Lower lobe of right lung (tissue), 2 donors: ENCODE measurements at regions not wholly inside any gene's neighbourhood (a gene's known extent, or its start where the extent isn't known, plus 50 kb on each side); places are given as distances from the start of the nearest gene placed in this dataset.

Source experiments
- ATAC-seq, 2 donors: fragments of 200-7000 bp; cut with Tn5 transposase; one replicate each; pipeline ENCODE4 v1.9.1; 2020 to 2022; ENCODE audit warnings: mild to moderate bottlenecking in 2 of 2, moderate library complexity in 2 of 2
- DNase-seq: peaks from one replicate; pipeline ENCODE4 v3.0.0-alpha.2; 2020
- H3K27ac ChIP-seq: fragments of 200-600 bp; one replicate; pipeline ENCODE4 v1.8.0; 2022
- H3K27me3 ChIP-seq: fragments of 200-600 bp; one replicate; pipeline ENCODE4 v1.8.0; 2022; ENCODE audit warnings: low read depth
- H3K36me3 ChIP-seq: fragments of 200-600 bp; one replicate; pipeline ENCODE4 v1.8.0; 2022; ENCODE audit warnings: mild to moderate bottlenecking
- H3K4me1 ChIP-seq: fragments of 200-600 bp; one replicate; pipeline ENCODE4 v1.8.0; 2022
- H3K4me3 ChIP-seq: fragments of 200-600 bp; one replicate; pipeline ENCODE4 v1.8.0; 2022; ENCODE audit warnings: mild to moderate bottlenecking
- H3K9me3 ChIP-seq: fragments of 200-600 bp; one replicate; pipeline ENCODE4 v1.8.0; 2022
- CTCF ChIP-seq: fragments of 200-600 bp; IDR thresholded peaks from one replicate; pipeline ENCODE4 v1.8.0; 2022; ENCODE audit warnings: antibody characterized with exemption, mild to moderate bottlenecking
- intact Hi-C: fragments of 100-400 bp; cut with DNase I; formaldehyde crosslinking; loops from one replicate; pipeline ENCODE4 v1.11.0; 2022
- donor health status: DM: no; HTN: yes; CAD: no; lungs with severe emphysema.

DNA sequence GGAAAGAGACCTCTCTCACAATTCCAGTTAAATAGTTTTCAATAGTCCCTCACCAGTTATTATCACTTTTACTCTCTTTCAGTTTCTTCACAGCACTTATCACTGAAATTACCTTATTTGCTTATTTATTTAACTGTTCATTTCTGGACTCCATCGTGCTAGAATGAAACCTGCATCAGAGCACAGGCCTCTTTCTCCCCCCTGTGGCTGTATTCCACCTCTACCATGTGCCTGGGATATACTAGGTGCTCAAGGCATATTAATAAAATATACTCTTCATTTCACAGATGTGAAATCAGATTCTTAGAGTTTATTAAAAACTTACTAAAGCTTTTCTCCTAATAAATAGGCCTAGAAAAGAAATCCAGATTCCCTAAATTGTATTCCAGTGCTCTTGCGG, 308.9 kb upstream of the MON1B start:
- intact Hi-C loops = no loop called here
- Histone ChIP-seq H3K27ac (no peak overlapping the region), H3K9me3 (no peaks in the 10 kb centered on the region), H3K4me3 (no peak overlapping the region), H3K4me1 (no peaks in the 10 kb centered on the region), H3K27me3 (no peaks in the 10 kb centered on the region), H3K36me3 (no peaks in the 10 kb centered on the region)
- no peak for DNase-seq
- no peak for TF ChIP-seq CTCF
- no peak for ATAC-seq

DNA sequence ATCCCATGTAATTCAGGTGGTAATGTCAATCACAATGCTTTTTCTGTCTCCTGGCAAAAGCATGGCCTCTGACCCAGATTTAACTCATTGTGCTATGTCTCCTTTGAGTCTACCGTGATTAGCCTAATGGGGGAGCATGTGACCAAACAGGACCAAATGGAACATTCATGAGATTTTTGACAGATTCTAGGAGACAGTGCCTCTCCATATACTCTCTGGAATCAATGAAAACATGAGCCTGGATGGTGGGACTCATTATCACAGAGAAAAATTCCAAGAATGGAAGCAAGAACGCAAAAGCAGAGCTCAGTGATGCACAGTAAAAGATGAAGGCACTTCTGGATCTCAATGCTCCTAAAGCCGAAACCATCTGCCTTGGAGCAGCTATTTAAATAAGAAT, 307.9 kb upstream of the MON1B start:
- TF ChIP-seq CTCF = no peak

GRCh38 chr16:76885776-76886537, 305.0 kb upstream of the MON1B start:
- H3K27me3 ChIP-seq = no peaks in the 10 kb centered on the region
- no peaks in the 10 kb centered on the region for H3K9me3 ChIP-seq
- no peaks in the 10 kb centered on the region for H3K36me3 ChIP-seq
- no peak for ATAC-seq
- intact Hi-C loops = no loop called here
- TF ChIP-seq CTCF = no peak
- H3K27ac ChIP-seq = no peak overlapping the region
- DNase-seq = no peak
- H3K4me1 ChIP-seq = no peaks in the 10 kb centered on the region
- H3K4me3 ChIP-seq = no peak overlapping the region

More for the DNA sequence above, 307.9 kb upstream of the MON1B start:
- Histone ChIP-seq H3K36me3 (no peaks in the 10 kb centered on the region), H3K4me3 (no peak overlapping the region), H3K4me1 (no peaks in the 10 kb centered on the region), H3K9me3 (no peaks in the 10 kb centered on the region), H3K27ac (no peak overlapping the region), H3K27me3 (no peaks in the 10 kb centered on the region)
- intact Hi-C loops = no loop called here
- DNase-seq (no peak), ATAC-seq (no peak)

DNA sequence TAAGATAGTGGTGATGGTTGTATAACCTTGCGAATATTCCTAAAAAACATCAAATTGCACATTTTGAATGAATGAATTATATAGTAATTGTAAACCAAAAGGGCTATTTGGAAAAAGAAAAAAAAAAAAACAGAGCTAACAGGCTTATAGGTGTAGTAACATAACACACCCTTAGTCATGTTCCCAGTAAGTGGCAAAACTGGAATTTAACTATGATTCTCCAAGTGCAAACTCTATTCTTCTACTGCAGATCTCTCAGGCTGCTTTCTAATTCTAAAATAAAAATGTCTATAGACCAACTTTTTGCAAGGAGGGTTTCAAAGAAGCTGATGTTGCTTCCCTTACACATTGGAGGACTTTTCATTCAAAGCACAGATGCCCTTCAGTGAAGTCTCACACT, 293.2 kb upstream of the MON1B start:
- no peaks in the 10 kb centered on the region for H3K9me3 ChIP-seq
- no peak overlapping the region for H3K27ac ChIP-seq
- TF ChIP-seq CTCF = no peak
- DNase-seq (no peak), ATAC-seq (no peak)
- no peaks in the 10 kb centered on the region for H3K27me3 ChIP-seq
- no peaks in the 10 kb centered on the region for H3K4me1 ChIP-seq
- intact Hi-C loops = no loop called here
- no peak overlapping the region for H3K4me3 ChIP-seq
- no peaks in the 10 kb centered on the region for H3K36me3 ChIP-seq

DNA sequence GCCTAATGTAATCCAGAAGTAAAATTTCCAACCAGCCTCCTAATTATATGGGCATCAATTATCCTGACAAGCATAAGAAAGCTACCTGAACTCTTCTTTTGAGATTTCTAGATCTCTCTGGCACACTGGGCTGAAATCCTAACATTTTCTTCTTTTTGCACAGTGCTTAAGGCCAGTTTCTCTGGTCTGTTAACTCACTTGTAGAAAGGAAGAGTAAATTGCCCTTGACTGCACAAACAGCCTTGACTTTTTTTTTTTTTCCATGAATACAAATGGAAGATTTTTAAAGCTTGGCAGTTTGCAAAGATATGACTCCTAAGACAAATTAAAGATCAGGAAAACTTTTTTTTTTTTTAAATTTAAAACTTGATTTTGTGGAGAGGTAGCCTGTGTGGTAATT, 291.2 kb upstream of the MON1B start:
- ATAC-seq = no peak
- no peak overlapping the region for H3K27ac ChIP-seq
- TF ChIP-seq CTCF = no peak

More for the DNA sequence above, 291.2 kb upstream of the MON1B start:
- DNase-seq = no peak
- Histone ChIP-seq H3K4me1 (no peaks in the 10 kb centered on the region), H3K27me3 (no peaks in the 10 kb centered on the region), H3K9me3 (no peaks in the 10 kb centered on the region), H3K36me3 (no peaks in the 10 kb centered on the region), H3K4me3 (no peak overlapping the region)
- intact Hi-C loops = no loop called here
